Astrocyte of the cerebellum (primary cell): ENCODE measurements at regions not wholly inside any gene's neighbourhood (a gene's known extent, or its start where the extent isn't known, plus 50 kb on each side); places are given as distances from the start of the nearest gene placed in this dataset.

Experiments
- DNase-seq: peaks from one replicate; pipeline ENCODE4 v3.0.0-alpha.2; 2011; ENCODE audit warnings: low read depth
- H3K4me3 ChIP-seq: 2 replicates; pipeline ENCODE4 v1.5.1; 2011; ENCODE audit warnings: mild to moderate bottlenecking, low read depth, low read length, moderate library complexity
- CTCF ChIP-seq: IDR thresholded peaks from 2 replicates; pipeline ENCODE4 v1.5.1; 2012; ENCODE audit warnings: low read length, low read depth, moderate library complexity, mild to moderate bottlenecking; ENCODE audit errors: missing control alignments
- in situ Hi-C: cut with HindIII; loops from 2 replicates; pipeline ENCODE4 v1.10.0; 2017; ENCODE audit warnings: low sequenced_read_pairs

- DNase-seq: no peak
- in situ Hi-C loops: no loop called here
- H3K4me3 ChIP-seq: no peak overlapping the region
- TF ChIP-seq CTCF: no peak
Measured at GRCh38 chr10:44295644-44296241, 89.2 kb downstream of the CXCL12 start.

- DNase-seq: no peak
- H3K4me3 ChIP-seq: no peak overlapping the region
- TF ChIP-seq CTCF: no peak
- in situ Hi-C loops: no loop called here
Measured at GRCh38 chr10:44294726-44295412, 90.0 kb downstream of the CXCL12 start.

- no peak for TF ChIP-seq CTCF
- no peak for DNase-seq
- in situ Hi-C loops: no loop called here
- no peak overlapping the region for H3K4me3 ChIP-seq
Measured at GRCh38 chr10:44293842-44294241, 91.1 kb downstream of the CXCL12 start.

- in situ Hi-C loops: no loop called here
- no peak overlapping the region for H3K4me3 ChIP-seq
- no peak for DNase-seq
- TF ChIP-seq CTCF: no peak
Measured at GRCh38 chr10:44293306-44293778, 91.6 kb downstream of the CXCL12 start.

GRCh38 chr10:44292390-44293002 lies 92.4 kb downstream of the CXCL12 start:
- H3K4me3 ChIP-seq: no peak overlapping the region
- no peak for TF ChIP-seq CTCF
- DNase-seq: no peak
- in situ Hi-C loops: no loop called here

GRCh38 chr10:44291091-44291490 lies 93.8 kb downstream of the CXCL12 start:
- DNase-seq: no peak
- H3K4me3 ChIP-seq: no peak overlapping the region
- in situ Hi-C loops: no loop called here
- TF ChIP-seq CTCF: no peak
